Testis (tissue), 2 donors: ENCODE measurements at regions not wholly inside any gene's neighbourhood (a gene's known extent, or its start where the extent isn't known, plus 50 kb on each side); places are given as distances from the start of the nearest gene placed in this dataset.

Source experiments
- CTCF ChIP-seq, 3 experiments: fragments of 450-650 bp in 2 of 3; fragments of 200-600 bp in 1 of 3; sonication (generic) in 1 of 3; IDR thresholded peaks; one replicate each; pipeline ENCODE4 v1.5.1; 2016 to 2019; ENCODE audit warnings: antibody characterized with exemption in 3 of 3, mild to moderate bottlenecking in 2 of 3, moderate library complexity in 1 of 3
- POLR2A ChIP-seq: fragments of 450-650 bp; IDR thresholded peaks from one replicate; pipeline ENCODE4 v1.6.1; 2017; ENCODE audit warnings: antibody characterized with exemption, mild to moderate bottlenecking, moderate library complexity

- TF ChIP-seq POLR2A = no peak
- TF ChIP-seq CTCF (IDR thresholded peaks at IDR 0.05) = no peak
Measured at GRCh38 chr2:52964916-52965530, 802.6 kb upstream of the CHAC2 start.
